HCT116 (cell line): ENCODE measurements at regions not wholly inside any gene's neighbourhood (a gene's known extent, or its start where the extent isn't known, plus 50 kb on each side); places are given as distances from the start of the nearest gene placed in this dataset.

Experiments used
- POLR2AphosphoS5 ChIP-seq: IDR thresholded peaks from 2 replicates; pipeline ENCODE4 v1.6.1; 2011; ENCODE audit warnings: mild to moderate bottlenecking, low read depth, low read length, moderate library complexity
- REST ChIP-seq: IDR thresholded peaks from 2 replicates; pipeline ENCODE4 v1.6.1; 2012; ENCODE audit warnings: low read depth

- no peak for TF ChIP-seq POLR2AphosphoS5
- TF ChIP-seq REST, result no peak
Observed at GRCh38 chrX:131402124-131402811, 113.2 kb upstream of the IGSF1 start.
